ENCODE measurements at regions not wholly inside any gene's neighbourhood (a gene's known extent, or its start where the extent isn't known, plus 50 kb on each side); places are given as distances from the start of the nearest gene placed in this dataset.

DNA sequence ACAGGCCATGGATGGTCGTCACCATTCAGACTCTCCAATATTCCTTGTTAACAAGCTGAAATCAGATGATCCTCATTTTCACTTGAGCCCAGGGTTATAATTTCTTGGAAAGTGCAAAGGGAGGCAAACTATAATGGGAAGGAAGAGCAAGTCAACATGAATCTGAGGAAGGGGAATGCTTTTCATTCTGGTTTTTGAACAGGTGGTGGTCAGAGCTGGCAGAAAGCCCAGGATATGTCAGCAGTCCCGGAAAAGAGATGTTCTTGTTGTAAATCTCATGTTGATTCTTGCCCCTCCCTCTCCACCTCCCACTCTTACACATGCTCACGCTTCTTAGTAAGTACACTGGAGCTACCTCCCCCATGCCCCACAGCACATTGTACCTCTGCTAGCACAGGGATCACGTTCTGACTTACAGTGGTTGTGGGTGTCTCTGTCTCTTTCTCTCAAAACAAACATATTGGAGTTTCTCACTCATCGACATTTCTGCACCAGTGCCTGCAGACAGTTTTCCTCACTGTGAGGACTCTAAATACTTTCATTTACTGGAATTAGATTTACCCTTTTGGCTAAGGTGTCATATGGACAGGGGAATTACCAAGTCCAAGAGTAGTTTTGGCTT is 77.6 kb downstream of the XCL2 start (continued):
- TF ChIP-seq SIX5 (IDR thresholded peaks at IDR 0.05; ENCODE audit: low read depth, low read length, severe bottlenecking), result no peak
- no peak for TF ChIP-seq PAX8 (IDR thresholded peaks at IDR 0.05)
- no peak for TF ChIP-seq EZH2 (IDR thresholded peaks at IDR 0.05; ENCODE audit: borderline replicate concordance, control insufficient read depth, low read depth, low read length)
- TF ChIP-seq, protein P1, sequence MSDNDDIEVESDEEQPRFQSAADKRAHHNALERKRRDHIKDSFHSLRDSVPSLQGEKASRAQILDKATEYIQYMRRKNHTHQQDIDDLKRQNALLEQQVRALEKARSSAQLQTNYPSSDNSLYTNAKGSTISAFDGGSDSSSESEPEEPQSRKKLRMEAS (IDR thresholded peaks at IDR 0.05; ENCODE audit: low read depth, low read length), result no peak
- TF ChIP-seq IRF3 (IDR thresholded peaks at IDR 0.05), result no peak
- no peak for TF ChIP-seq FOXM1 (IDR thresholded peaks at IDR 0.05; ENCODE audit: low read depth, low read length)
- TF ChIP-seq MYB (IDR thresholded peaks at IDR 0.05; ENCODE audit: borderline replicate concordance, low read depth, low read length), result no peak
- no peak for TF ChIP-seq NFXL1 (IDR thresholded peaks at IDR 0.05; ENCODE audit: borderline replicate concordance)
- no peak for TF ChIP-seq HDAC6 (IDR thresholded peaks at IDR 0.05; ENCODE audit: unreplicated experiment)
- TF ChIP-seq, protein P2, sequence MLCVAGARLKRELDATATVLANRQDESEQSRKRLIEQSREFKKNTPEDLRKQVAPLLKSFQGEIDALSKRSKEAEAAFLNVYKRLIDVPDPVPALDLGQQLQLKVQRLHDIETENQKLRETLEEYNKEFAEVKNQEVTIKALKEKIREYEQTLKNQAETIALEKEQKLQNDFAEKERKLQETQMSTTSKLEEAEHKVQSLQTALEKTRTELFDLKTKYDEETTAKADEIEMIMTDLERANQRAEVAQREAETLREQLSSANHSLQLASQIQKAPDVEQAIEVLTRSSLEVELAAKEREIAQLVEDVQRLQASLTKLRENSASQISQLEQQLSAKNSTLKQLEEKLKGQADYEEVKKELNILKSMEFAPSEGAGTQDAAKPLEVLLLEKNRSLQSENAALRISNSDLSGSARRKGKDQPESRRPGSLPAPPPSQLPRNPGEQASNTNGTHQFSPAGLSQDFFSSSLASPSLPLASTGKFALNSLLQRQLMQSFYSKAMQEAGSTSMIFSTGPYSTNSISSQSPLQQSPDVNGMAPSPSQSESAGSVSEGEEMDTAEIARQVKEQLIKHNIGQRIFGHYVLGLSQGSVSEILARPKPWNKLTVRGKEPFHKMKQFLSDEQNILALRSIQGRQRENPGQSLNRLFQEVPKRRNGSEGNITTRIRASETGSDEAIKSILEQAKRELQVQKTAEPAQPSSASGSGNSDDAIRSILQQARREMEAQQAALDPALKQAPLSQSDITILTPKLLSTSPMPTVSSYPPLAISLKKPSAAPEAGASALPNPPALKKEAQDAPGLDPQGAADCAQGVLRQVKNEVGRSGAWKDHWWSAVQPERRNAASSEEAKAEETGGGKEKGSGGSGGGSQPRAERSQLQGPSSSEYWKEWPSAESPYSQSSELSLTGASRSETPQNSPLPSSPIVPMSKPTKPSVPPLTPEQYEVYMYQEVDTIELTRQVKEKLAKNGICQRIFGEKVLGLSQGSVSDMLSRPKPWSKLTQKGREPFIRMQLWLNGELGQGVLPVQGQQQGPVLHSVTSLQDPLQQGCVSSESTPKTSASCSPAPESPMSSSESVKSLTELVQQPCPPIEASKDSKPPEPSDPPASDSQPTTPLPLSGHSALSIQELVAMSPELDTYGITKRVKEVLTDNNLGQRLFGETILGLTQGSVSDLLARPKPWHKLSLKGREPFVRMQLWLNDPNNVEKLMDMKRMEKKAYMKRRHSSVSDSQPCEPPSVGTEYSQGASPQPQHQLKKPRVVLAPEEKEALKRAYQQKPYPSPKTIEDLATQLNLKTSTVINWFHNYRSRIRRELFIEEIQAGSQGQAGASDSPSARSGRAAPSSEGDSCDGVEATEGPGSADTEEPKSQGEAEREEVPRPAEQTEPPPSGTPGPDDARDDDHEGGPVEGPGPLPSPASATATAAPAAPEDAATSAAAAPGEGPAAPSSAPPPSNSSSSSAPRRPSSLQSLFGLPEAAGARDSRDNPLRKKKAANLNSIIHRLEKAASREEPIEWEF (IDR thresholded peaks at IDR 0.05; ENCODE audit: insufficient replicate concordance, low read depth, low read length), result no peak
- TF ChIP-seq RB1 (IDR thresholded peaks at IDR 0.05; ENCODE audit: borderline replicate concordance), result no peak; the same call in 1 of the 2 replicates
- no peak for TF ChIP-seq SMAD5 (IDR thresholded peaks at IDR 0.05; ENCODE audit: low read depth)
- TF ChIP-seq ZSCAN29 (IDR thresholded peaks at IDR 0.05), result no peak
- no peak for TF ChIP-seq ZNF217 (IDR thresholded peaks at IDR 0.05)
- no peak for TF ChIP-seq ZNF687 (IDR thresholded peaks at IDR 0.05)
- TF ChIP-seq NFIC (IDR thresholded peaks at IDR 0.05; ENCODE audit: low read depth, low read length), result 0 out of 2 replicates have a peak, but pooled peaks have one; percentile 17
- 0 out of 2 replicates have a peak, but pooled peaks have one; percentile 41 for TF ChIP-seq LARP7 (IDR thresholded peaks at IDR 0.05)
- TF ChIP-seq NR2C2 (IDR thresholded peaks at IDR 0.05; ENCODE audit: borderline replicate concordance, control insufficient read depth, insufficient read length, low read depth), result no peak
- peak in 1 of 2 experiments; percentile 56; a peak in 2 of 4 replicates for TF ChIP-seq IKZF2 (IDR thresholded peaks at IDR 0.05)

Measured in GM12878 (cell line).